Omental fat pad (tissue), 3 donors: ENCODE measurements at regions not wholly inside any gene's neighbourhood (a gene's known extent, or its start where the extent isn't known, plus 50 kb on each side); places are given as distances from the start of the nearest gene placed in this dataset.

Experiments
- ATAC-seq: fragments of 150-250 bp; one replicate; pipeline ENCODE4 v1.9.1; 2016; ENCODE audit warnings: mild to moderate bottlenecking, moderate library complexity; ENCODE audit not compliant: low FRiP score
- DNase-seq: peaks from one replicate; pipeline ENCODE4 v3.0.0-alpha.2; 2019; ENCODE audit warnings: low spot score
- TF ChIP-seq, protein P1 (sequence below), 3 donors: fragments of 450-650 bp; IDR thresholded peaks; one replicate each; pipeline ENCODE4 v1.5.1; 2016 to 2017; ENCODE audit warnings: antibody characterized with exemption in 3 of 3, mild to moderate bottlenecking in 3 of 3, moderate library complexity in 2 of 3

DNA sequence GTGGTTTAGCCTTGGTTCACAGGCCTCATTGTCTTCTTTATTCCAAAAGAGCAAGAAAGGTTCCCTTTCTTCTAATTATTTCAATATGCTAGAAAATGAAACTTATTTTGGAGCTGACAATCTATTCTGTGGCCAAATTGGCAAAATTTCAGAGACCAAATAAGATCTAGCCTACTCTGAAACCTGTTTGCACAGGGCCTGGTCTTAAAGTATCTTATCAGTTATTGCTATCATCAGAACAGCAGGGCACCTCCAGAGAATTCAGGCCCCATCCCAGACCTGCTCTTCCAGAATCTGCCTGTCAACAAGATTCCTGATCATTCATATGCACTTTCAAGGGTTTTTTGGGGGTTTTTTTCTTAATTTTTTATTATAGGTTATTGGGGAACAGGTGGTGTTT, 198.7 kb downstream of the ANAPC1 start:
- DNase-seq (no peak), ATAC-seq (no peak)
- TF ChIP-seq, protein P1, sequence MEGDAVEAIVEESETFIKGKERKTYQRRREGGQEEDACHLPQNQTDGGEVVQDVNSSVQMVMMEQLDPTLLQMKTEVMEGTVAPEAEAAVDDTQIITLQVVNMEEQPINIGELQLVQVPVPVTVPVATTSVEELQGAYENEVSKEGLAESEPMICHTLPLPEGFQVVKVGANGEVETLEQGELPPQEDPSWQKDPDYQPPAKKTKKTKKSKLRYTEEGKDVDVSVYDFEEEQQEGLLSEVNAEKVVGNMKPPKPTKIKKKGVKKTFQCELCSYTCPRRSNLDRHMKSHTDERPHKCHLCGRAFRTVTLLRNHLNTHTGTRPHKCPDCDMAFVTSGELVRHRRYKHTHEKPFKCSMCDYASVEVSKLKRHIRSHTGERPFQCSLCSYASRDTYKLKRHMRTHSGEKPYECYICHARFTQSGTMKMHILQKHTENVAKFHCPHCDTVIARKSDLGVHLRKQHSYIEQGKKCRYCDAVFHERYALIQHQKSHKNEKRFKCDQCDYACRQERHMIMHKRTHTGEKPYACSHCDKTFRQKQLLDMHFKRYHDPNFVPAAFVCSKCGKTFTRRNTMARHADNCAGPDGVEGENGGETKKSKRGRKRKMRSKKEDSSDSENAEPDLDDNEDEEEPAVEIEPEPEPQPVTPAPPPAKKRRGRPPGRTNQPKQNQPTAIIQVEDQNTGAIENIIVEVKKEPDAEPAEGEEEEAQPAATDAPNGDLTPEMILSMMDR (IDR thresholded peaks at IDR 0.05) = no peak

DNA sequence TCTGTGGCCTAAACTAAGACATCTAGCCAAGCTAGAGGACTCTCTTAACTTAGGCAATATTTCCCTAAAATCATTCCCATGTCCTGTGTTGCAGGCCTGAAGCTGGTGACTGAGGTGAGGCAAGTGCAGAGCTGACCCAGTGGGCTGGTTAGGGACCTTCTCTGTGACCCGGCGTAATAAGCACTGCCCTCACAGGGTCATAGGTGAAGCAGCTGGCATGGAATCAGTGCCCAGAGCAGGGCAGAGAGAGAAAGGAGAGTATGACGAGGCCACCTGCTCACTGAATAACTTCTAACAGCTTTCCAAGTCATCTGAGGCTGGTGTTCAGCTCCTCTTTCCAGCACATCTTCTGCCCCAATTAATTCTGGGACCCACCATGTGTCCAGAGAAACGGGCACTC, 197.0 kb downstream of the ANAPC1 start:
- DNase-seq = no peak
- TF ChIP-seq, protein P1 (IDR thresholded peaks at IDR 0.05) = no peak
- no peak for ATAC-seq

- TF ChIP-seq, protein P1 (IDR thresholded peaks at IDR 0.05) = no peak
- DNase-seq (no peak), ATAC-seq (no peak)
These were observed 196.1 kb downstream of the ANAPC1 start for GRCh38 chr2:111687911-111688310.

GRCh38 chr2:111688482-111688881, 195.5 kb downstream of the ANAPC1 start:
- TF ChIP-seq, protein P1 (IDR thresholded peaks at IDR 0.05) = no peak
- DNase-seq (no peak), ATAC-seq (no peak)

- DNase-seq (no peak), ATAC-seq (no peak)
- TF ChIP-seq, protein P1 (IDR thresholded peaks at IDR 0.05) = no peak
These were observed 194.8 kb downstream of the ANAPC1 start for GRCh38 chr2:111689174-111689573.

GRCh38 chr2:111689941-111690340, 194.1 kb downstream of the ANAPC1 start:
- TF ChIP-seq, protein P1 (IDR thresholded peaks at IDR 0.05) = no peak
- ATAC-seq (no peak), DNase-seq (no peak)

- ATAC-seq (no peak), DNase-seq (no peak)
- TF ChIP-seq, protein P1 (IDR thresholded peaks at IDR 0.05) = no peak
These were observed 192.7 kb downstream of the ANAPC1 start for GRCh38 chr2:111691164-111691875.
